ENCODE measurements at regions not wholly inside any gene's neighbourhood (a gene's known extent, or its start where the extent isn't known, plus 50 kb on each side); places are given as distances from the start of the nearest gene placed in this dataset.

- TF ChIP-seq CTCF (IDR thresholded peaks at IDR 0.05), result no peak
- DNase-seq (ENCODE audit: low spot score), result no peak
- peak; percentile 19 for ATAC-seq (ENCODE audit: low FRiP score)
Observed at GRCh38 chr17:72512649-72513556, 392.1 kb downstream of the SOX9 start.

DNA sequence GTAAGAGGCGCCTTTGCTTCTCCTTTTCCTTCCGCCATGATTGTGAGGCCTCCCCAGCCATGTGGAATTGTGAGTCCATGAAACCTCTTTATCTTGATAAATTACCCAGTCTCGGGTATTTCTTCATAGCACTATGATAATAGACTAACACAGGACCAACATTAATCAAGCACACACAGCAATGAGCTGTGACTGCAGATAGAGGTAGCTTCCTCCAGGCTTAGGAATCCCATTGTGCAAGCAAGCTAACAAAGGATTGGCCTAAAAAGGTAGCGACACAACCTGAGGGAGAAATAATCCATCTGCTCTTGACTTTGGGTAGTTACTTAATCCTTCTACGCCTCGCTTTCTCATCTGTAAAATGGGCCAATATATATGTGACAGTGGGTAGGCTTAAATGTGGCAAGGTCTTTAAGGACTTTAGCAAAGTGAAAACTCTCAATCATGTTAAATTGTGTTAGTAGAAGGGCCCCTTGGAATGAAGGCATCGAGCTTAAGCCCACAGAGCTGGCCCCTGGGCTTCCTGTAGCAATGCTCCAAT is 393.6 kb downstream of the SOX9 start:
- ATAC-seq (ENCODE audit: low FRiP score) (no peak), DNase-seq (ENCODE audit: low spot score) (no peak)
- no peak for TF ChIP-seq CTCF (IDR thresholded peaks at IDR 0.05)

- DNase-seq (ENCODE audit: low spot score) (no peak), ATAC-seq (ENCODE audit: low FRiP score) (peak; percentile 50)
Observed at GRCh38 chr17:72514891-72515290, 394.1 kb downstream of the SOX9 start.

GRCh38 chr17:72515291-72516065 is 394.7 kb downstream of the SOX9 start:
- DNase-seq (ENCODE audit: low spot score) (no peak), ATAC-seq (ENCODE audit: low FRiP score) (no peak)
- no peak for TF ChIP-seq CTCF (IDR thresholded peaks at IDR 0.05)

More at GRCh38 chr17:72514891-72515290, 394.1 kb downstream of the SOX9 start:
- no peak for TF ChIP-seq CTCF (IDR thresholded peaks at IDR 0.05)

DNA sequence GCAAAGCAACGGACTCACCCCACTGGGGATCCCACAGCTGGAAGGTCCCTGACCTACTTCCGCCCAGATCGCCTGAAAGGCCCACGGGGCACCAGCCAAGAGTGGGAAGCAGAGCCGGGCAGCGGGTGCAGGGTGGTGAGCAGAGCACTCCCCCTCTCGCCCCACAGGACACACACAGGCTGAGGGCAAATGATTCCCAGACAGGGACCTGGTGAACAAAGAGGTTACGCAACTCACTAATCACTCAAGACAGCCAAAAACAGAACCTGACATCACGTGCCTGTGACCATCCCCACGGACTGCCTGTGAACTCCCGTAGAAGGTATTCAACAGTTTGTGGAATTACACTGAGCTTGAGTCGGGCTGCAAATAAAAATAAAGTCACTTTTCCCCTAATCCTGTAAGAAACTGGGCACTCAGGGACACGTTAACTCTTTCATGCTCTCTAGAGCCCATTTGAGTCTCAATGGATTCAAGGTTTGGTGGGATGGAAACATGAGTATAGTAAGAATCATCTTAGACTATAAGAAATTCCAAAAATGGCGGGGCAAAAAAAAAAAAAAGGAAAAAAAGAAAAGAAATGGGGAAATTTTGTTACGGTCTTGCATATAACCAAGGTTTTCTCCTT is 396.1 kb downstream of the SOX9 start:
- TF ChIP-seq CTCF (IDR thresholded peaks at IDR 0.05), result no peak
- ATAC-seq (ENCODE audit: low FRiP score) (no peak), DNase-seq (ENCODE audit: low spot score) (no peak)

DNA sequence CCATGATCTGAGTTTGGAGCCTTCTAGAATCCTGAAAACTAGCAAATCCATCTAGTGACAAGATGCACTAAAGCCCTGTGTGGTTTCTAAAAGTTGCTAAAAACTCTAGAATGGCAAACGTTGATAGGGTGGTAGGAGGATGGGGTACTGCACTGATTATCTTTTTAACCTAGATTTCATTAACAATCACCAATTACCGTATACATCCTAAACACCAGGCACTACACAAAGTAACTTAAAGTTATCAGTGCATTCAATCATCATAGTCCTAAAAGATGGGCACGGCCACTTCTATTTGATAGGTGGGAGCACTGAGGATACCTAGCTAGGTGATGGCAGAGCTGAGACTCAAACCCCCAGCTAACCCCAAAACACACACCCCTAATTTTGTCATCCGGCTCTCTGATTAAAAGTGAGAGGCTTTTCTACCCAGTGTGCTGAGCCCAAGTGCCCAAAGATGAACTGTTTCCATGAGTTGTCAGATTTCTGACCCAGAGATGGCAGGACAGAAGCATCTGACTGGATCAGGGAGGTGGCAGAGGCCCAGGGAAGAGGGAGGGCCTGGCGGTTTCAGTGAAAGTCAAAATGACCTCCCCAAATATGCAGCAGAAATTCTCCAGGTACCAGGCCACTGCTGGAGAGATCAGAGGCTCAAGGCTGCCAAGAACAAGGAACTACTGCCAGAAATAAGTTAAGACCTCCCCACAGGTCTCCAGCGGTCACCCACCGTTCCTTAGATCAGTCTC is 396.8 kb downstream of the SOX9 start:
- TF ChIP-seq CTCF (IDR thresholded peaks at IDR 0.05), result no peak
- ATAC-seq (ENCODE audit: low FRiP score) (no peak), DNase-seq (ENCODE audit: low spot score) (no peak)
